SU-DHL-6 (cell line): ENCODE measurements at regions not wholly inside any gene's neighbourhood (a gene's known extent, or its start where the extent isn't known, plus 50 kb on each side); places are given as distances from the start of the nearest gene placed in this dataset.

ENCODE experiments used
- H2AFZ ChIP-seq: fragments of 200-600 bp; sonication (generic); 2 replicates; pipeline ENCODE4 v1.6.1; 2014; ENCODE audit warnings: low read depth, mild to moderate bottlenecking, moderate library complexity, mixed read lengths, antibody characterized with exemption, low read length; ENCODE audit not compliant: severe bottlenecking
- H3F3A ChIP-seq: fragments of 200-600 bp; shearing (Covaris generic); 2 replicates; pipeline ENCODE4 v1.6.0; 2016; ENCODE audit warnings: antibody characterized with exemption, mild to moderate bottlenecking; ENCODE audit not compliant: insufficient read depth
- H3K27ac ChIP-seq: fragments of 200-600 bp; sonication (generic); 2 replicates; pipeline ENCODE4 v1.5.1; 2016; ENCODE audit warnings: low read depth, mild to moderate bottlenecking, low read length, moderate library complexity, mixed read lengths
- H3K27me3 ChIP-seq: fragments of 200-600 bp; sonication (generic), shearing (Covaris generic); 2 replicates; pipeline ENCODE4 v1.6.0; 2014; ENCODE audit warnings: mild to moderate bottlenecking, low read length
- H3K36me3 ChIP-seq: fragments of 200-600 bp; sonication (generic); 2 replicates; pipeline ENCODE4 v1.6.1; 2014; ENCODE audit warnings: mild to moderate bottlenecking, low read length, mixed read lengths
- H3K4me2 ChIP-seq: fragments of 300-600, 200-600 bp; shearing (Covaris generic), sonication (generic); 2 replicates; pipeline ENCODE4 v1.6.0; 2014; ENCODE audit warnings: low read length, low read depth, mild to moderate bottlenecking; ENCODE audit not compliant: poor library complexity, severe bottlenecking
- H3K4me3 ChIP-seq: fragments of 200-600 bp; sonication (generic); 2 replicates; pipeline ENCODE4 v1.5.1; 2014; ENCODE audit warnings: antibody characterized with exemption, low read length, mild to moderate bottlenecking, mixed read lengths; ENCODE audit not compliant: insufficient read depth, poor library complexity, severe bottlenecking
- H3K79me2 ChIP-seq: fragments of 200-600 bp; sonication (generic); 2 replicates; pipeline ENCODE4 v1.6.1; 2014; ENCODE audit warnings: mild to moderate bottlenecking, low read length, moderate library complexity; ENCODE audit not compliant: insufficient read depth
- H3K9ac ChIP-seq: fragments of 200-600 bp; sonication (generic); 2 replicates; pipeline ENCODE4 v1.7.0; 2014; ENCODE audit warnings: mild to moderate bottlenecking, low read length
- H3K9me2 ChIP-seq: fragments of 200-600 bp; sonication (generic); replicated peaks from 2 replicates; pipeline ENCODE4 v1.6.1; 2014; ENCODE audit warnings: low read length; ENCODE audit not compliant: insufficient read depth
- H3K9me3 ChIP-seq: fragments of 200-600 bp; sonication (generic); 2 replicates; pipeline ENCODE4 v1.6.1; 2014; ENCODE audit warnings: low read length, mixed read lengths; ENCODE audit not compliant: insufficient read depth
- H4K20me1 ChIP-seq: fragments of 200-600 bp; sonication (generic); 2 replicates; pipeline ENCODE4 v1.6.1; 2014; ENCODE audit warnings: low read depth, mild to moderate bottlenecking, antibody characterized with exemption, low read length, moderate library complexity, mixed read lengths
- EZH2phosphoT487 ChIP-seq: fragments of 200-600 bp; sonication (generic), shearing (Covaris generic); conservative IDR thresholded peaks from 2 replicates; pipeline ENCODE4 v1.6.1; 2018; ENCODE audit warnings: mild to moderate bottlenecking, antibody characterized with exemption, low read length, moderate library complexity, mixed read lengths
- TF ChIP-seq, protein P1 (sequence below): fragments of 200-600 bp; sonication (generic); IDR thresholded peaks from one replicate; pipeline ENCODE4 v1.5.1; 2017; ENCODE audit warnings: antibody characterized with exemption, mild to moderate bottlenecking, low read length, moderate library complexity; ENCODE audit not compliant: insufficient read depth, poor library complexity, severe bottlenecking

DNA sequence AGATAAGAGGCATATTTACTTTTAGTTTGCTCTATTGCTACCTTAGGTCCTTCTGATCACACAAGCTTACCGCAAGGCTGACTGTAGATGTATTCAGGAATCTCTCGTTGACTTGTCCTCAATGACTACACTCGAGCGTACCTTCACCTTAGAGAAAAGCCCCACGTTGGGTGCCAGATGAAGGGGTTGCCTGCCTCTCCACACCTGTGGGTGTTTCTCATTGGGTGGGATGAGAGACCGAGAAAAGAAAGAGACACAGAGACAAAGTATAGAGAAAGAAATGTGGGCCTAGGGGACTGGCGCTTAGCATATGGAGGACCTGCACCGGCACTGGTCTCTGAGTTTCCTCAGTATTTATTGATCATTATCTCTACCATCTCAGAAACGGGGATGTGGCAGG lies 51.8 kb downstream of the ASCL4 start:
- Histone ChIP-seq H2AFZ (no peak overlapping the region), H3K27me3 (no peaks in the 10 kb centered on the region), H3K27ac (no peak overlapping the region), H3K36me3 (no peaks in the 10 kb centered on the region), H3K9ac (no peak overlapping the region), H3K4me3 (no peak overlapping the region), H3K9me2 (no peaks in the 10 kb centered on the region), H3K4me2 (no peak overlapping the region), H4K20me1 (no peaks in the 10 kb centered on the region), H3F3A (no peaks in the 10 kb centered on the region), H3K9me3 (peaks cover 9% of the 10 kb centered on the region; the same call in 1 of the 2 replicates), H3K79me2 (no peaks in the 10 kb centered on the region)
- no peak for TF ChIP-seq EZH2phosphoT487
- TF ChIP-seq, protein P1, sequence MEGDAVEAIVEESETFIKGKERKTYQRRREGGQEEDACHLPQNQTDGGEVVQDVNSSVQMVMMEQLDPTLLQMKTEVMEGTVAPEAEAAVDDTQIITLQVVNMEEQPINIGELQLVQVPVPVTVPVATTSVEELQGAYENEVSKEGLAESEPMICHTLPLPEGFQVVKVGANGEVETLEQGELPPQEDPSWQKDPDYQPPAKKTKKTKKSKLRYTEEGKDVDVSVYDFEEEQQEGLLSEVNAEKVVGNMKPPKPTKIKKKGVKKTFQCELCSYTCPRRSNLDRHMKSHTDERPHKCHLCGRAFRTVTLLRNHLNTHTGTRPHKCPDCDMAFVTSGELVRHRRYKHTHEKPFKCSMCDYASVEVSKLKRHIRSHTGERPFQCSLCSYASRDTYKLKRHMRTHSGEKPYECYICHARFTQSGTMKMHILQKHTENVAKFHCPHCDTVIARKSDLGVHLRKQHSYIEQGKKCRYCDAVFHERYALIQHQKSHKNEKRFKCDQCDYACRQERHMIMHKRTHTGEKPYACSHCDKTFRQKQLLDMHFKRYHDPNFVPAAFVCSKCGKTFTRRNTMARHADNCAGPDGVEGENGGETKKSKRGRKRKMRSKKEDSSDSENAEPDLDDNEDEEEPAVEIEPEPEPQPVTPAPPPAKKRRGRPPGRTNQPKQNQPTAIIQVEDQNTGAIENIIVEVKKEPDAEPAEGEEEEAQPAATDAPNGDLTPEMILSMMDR, result no peak

DNA sequence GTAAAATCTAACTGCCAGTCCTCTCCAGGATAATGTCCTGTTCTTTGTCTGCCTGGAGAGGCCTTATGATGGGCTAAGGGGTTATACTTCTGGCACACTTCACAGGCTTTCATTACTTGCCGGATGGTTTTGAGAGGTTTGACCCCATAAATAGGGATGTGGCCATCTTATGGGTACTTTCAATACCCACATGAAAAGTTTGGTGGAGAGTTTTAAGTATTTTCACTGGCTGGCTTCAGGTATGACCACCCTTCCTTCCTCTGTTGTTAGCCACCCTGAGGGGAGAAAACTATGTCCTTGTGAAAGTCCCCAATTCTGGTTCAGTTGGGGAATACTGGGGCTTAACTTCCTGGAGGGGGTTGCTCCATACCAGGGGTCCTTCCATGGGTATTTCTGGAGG lies 54.8 kb downstream of the ASCL4 start:
- Histone ChIP-seq H3K4me2 (no peak overlapping the region), H3K27ac (no peak overlapping the region), H3K9ac (no peak overlapping the region), H3K36me3 (no peaks in the 10 kb centered on the region), H4K20me1 (no peaks in the 10 kb centered on the region), H3K79me2 (no peaks in the 10 kb centered on the region), H3K9me3 (peaks cover 9% of the 10 kb centered on the region; the same call in 1 of the 2 replicates), H3K4me3 (no peak overlapping the region), H3K27me3 (no peaks in the 10 kb centered on the region), H3K9me2 (no peaks in the 10 kb centered on the region), H3F3A (no peaks in the 10 kb centered on the region), H2AFZ (no peak overlapping the region)
- TF ChIP-seq, protein P1, result no peak
- TF ChIP-seq EZH2phosphoT487, result no peak

DNA sequence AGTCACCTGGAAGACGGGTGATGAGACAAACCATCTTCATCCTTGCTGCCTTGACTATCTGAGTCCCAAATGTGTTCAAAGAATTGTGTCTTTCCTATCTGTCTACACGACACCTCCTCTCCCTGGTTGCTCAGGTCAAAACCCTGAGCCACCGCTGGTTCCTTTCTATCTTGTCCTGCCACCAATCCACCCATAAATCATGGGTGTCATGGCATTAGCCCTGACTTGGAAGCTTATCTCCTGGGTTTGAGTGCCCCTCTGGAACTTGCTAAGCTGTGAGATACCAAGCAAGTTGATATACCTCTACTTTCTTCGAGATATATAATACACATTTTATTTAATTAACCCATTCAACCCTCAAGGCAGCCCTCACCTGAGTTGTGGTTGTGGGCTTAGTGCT lies 57.9 kb downstream of the ASCL4 start:
- Histone ChIP-seq H3K79me2 (no peaks in the 10 kb centered on the region), H3K9ac (no peak overlapping the region), H2AFZ (no peak overlapping the region), H4K20me1 (no peaks in the 10 kb centered on the region), H3K27ac (no peak overlapping the region), H3F3A (no peaks in the 10 kb centered on the region), H3K9me2 (no peaks in the 10 kb centered on the region), H3K9me3 (no peaks in the 10 kb centered on the region), H3K27me3 (no peaks in the 10 kb centered on the region), H3K36me3 (no peaks in the 10 kb centered on the region), H3K4me3 (no peak overlapping the region), H3K4me2 (no peak overlapping the region)
- TF ChIP-seq, protein P1, result no peak
- no peak for TF ChIP-seq EZH2phosphoT487
